ENCODE measurements at regions not wholly inside any gene's neighbourhood (a gene's known extent, or its start where the extent isn't known, plus 50 kb on each side); places are given as distances from the start of the nearest gene placed in this dataset.

- Histone ChIP-seq H3K4me1 (no peaks in the 10 kb centered on the region), H3K36me3 (no peaks in the 10 kb centered on the region), H3K27ac (no peak overlapping the region), H3K9me3 (no peaks in the 10 kb centered on the region), H3K27me3 (no peaks in the 10 kb centered on the region), H3K4me3 (no peak overlapping the region)
- no peak for TF ChIP-seq POLR2A (IDR thresholded peaks at IDR 0.05)
- TF ChIP-seq CTCF (IDR thresholded peaks at IDR 0.05), result no peak
- TF ChIP-seq POLR2AphosphoS5 (IDR thresholded peaks at IDR 0.05), result no peak
- TF ChIP-seq EP300 (IDR thresholded peaks at IDR 0.05), result no peak
- DNase-seq (ENCODE audit: low spot score in 2 of 2), result no peak
- 54% methylated on average over 3 of the region's 3 CpGs for WGBS
Measured at GRCh38 chr18:44075038-44075437, 605.6 kb upstream of the SETBP1 start.

- H3K36me3 ChIP-seq, result no peaks in the 10 kb centered on the region
- DNase-seq (ENCODE audit: low spot score in 2 of 2), result no peak
- no peaks in the 10 kb centered on the region for H3K27me3 ChIP-seq
- TF ChIP-seq POLR2A (IDR thresholded peaks at IDR 0.05), result no peak
- no peak for TF ChIP-seq CTCF (IDR thresholded peaks at IDR 0.05)
- TF ChIP-seq EP300 (IDR thresholded peaks at IDR 0.05), result no peak
- no peak for TF ChIP-seq POLR2AphosphoS5 (IDR thresholded peaks at IDR 0.05)
- H3K4me3 ChIP-seq, result no peak overlapping the region
- no peaks in the 10 kb centered on the region for H3K9me3 ChIP-seq
- WGBS, result 41% methylated on average over 1 of the region's 1 CpG
- H3K27ac ChIP-seq, result no peak overlapping the region
- H3K4me1 ChIP-seq, result no peaks in the 10 kb centered on the region
Measured at GRCh38 chr18:44079606-44080005, 601.1 kb upstream of the SETBP1 start.

GRCh38 chr18:44080054-44080453 is 600.6 kb upstream of the SETBP1 start:
- Histone ChIP-seq H3K4me1 (no peaks in the 10 kb centered on the region), H3K4me3 (no peak overlapping the region), H3K27me3 (no peaks in the 10 kb centered on the region), H3K27ac (no peak overlapping the region), H3K36me3 (no peaks in the 10 kb centered on the region), H3K9me3 (no peaks in the 10 kb centered on the region)
- TF ChIP-seq EP300 (IDR thresholded peaks at IDR 0.05), result no peak
- no peak for TF ChIP-seq POLR2AphosphoS5 (IDR thresholded peaks at IDR 0.05)
- no peak for TF ChIP-seq POLR2A (IDR thresholded peaks at IDR 0.05)
- TF ChIP-seq CTCF (IDR thresholded peaks at IDR 0.05), result no peak
- DNase-seq (ENCODE audit: low spot score in 2 of 2), result no peak
- WGBS, result 38% methylated on average over 1 of the region's 1 CpG

GRCh38 chr18:44089732-44090131 is 591.0 kb upstream of the SETBP1 start:
- WGBS, result 77% methylated on average over 2 of the region's 2 CpGs
- Histone ChIP-seq H3K9me3 (no peaks in the 10 kb centered on the region), H3K27me3 (no peaks in the 10 kb centered on the region), H3K4me1 (no peaks in the 10 kb centered on the region), H3K27ac (no peak overlapping the region), H3K4me3 (no peak overlapping the region), H3K36me3 (no peaks in the 10 kb centered on the region)
- DNase-seq (ENCODE audit: low spot score in 2 of 2), result no peak
- TF ChIP-seq POLR2AphosphoS5 (IDR thresholded peaks at IDR 0.05) (no peak), EP300 (IDR thresholded peaks at IDR 0.05) (no peak), POLR2A (IDR thresholded peaks at IDR 0.05) (no peak), CTCF (IDR thresholded peaks at IDR 0.05) (no peak)

- H3K27ac ChIP-seq, result no peak overlapping the region
- no peak for DNase-seq (ENCODE audit: low spot score in 2 of 2)
- no peaks in the 10 kb centered on the region for H3K4me1 ChIP-seq
- no peak for TF ChIP-seq EP300 (IDR thresholded peaks at IDR 0.05)
- no peak for TF ChIP-seq CTCF (IDR thresholded peaks at IDR 0.05)
- TF ChIP-seq POLR2AphosphoS5 (IDR thresholded peaks at IDR 0.05), result no peak
- TF ChIP-seq POLR2A (IDR thresholded peaks at IDR 0.05), result no peak
- H3K9me3 ChIP-seq, result no peaks in the 10 kb centered on the region
- no peak overlapping the region for H3K4me3 ChIP-seq
- no peaks in the 10 kb centered on the region for H3K36me3 ChIP-seq
- H3K27me3 ChIP-seq, result no peaks in the 10 kb centered on the region
- 61% methylated on average over 3 of the region's 3 CpGs for WGBS
Measured at GRCh38 chr18:44090453-44090852, 590.2 kb upstream of the SETBP1 start.

All from suprapubic skin (tissue), 4 donors.